Gastrocnemius medialis (tissue), 4 donors: ENCODE measurements at regions not wholly inside any gene's neighbourhood (a gene's known extent, or its start where the extent isn't known, plus 50 kb on each side); places are given as distances from the start of the nearest gene placed in this dataset.
"Not testable (repeated sequence)": the region's sequence is repeated elsewhere in the genome, so short reads cannot be mapped to it uniquely, and the experiment has no call there.

ENCODE experiments used
- ATAC-seq, 2 donors: fragments of 150-250 bp; one replicate each; pipeline ENCODE4 v1.9.1; 2016
- DNase-seq, 2 donors: peaks; one replicate each; pipeline ENCODE4 v3.0.0-alpha.2; 2019
- H3K27ac ChIP-seq, 4 donors: fragments of 200-600 bp; sonication (generic); 1 replicate in 1 of 4; 2 replicates in 3 of 4; pipeline ENCODE4 v1.5.1; 2016 to 2018; ENCODE audit warnings: mild to moderate bottlenecking in 2 of 4, moderate library complexity in 1 of 4
- H3K27me3 ChIP-seq, 3 donors: fragments of 200-600 bp; sonication (generic) in 2 of 3; 1 replicate in 1 of 3; 2 replicates in 2 of 3; pipeline versions ENCODE4 v1.5.1 to v1.6.0; 2016 to 2019; ENCODE audit warnings: mild to moderate bottlenecking in 1 of 3, moderate library complexity in 1 of 3
- H3K36me3 ChIP-seq, 2 donors: fragments of 200-600 bp; sonication (generic) in 1 of 2; one replicate each; pipeline ENCODE4 v1.5.1; 2017 to 2018
- H3K4me1 ChIP-seq, 2 donors: fragments of 200-600 bp; sonication (generic) in 1 of 2; one replicate each; pipeline ENCODE4 v1.5.1; 2016 to 2017; ENCODE audit warnings: mild to moderate bottlenecking in 2 of 2
- H3K4me3 ChIP-seq, 4 donors: fragments of 200-600 bp; sonication (generic) in 3 of 4; 1 replicate in 1 of 4; 2 replicates in 3 of 4; pipeline ENCODE4 v1.5.1; 2016 to 2019; ENCODE audit warnings: mild to moderate bottlenecking in 2 of 4
- H3K9me3 ChIP-seq, 3 donors: fragments of 200-600 bp; sonication (generic) in 2 of 3; 1 replicate in 1 of 3; 2 replicates in 2 of 3; pipeline ENCODE4 v1.5.1; 2016 to 2019
- POLR2A ChIP-seq, 2 donors: fragments of 450-650 bp; IDR thresholded peaks; one replicate each; pipeline ENCODE4 v1.6.1; 2017; ENCODE audit warnings: antibody characterized with exemption in 2 of 2, mild to moderate bottlenecking in 2 of 2, moderate library complexity in 2 of 2
- in situ Hi-C, 4 donors: fragments of 200-750 bp; cut with MboI; loops; one replicate each; pipeline versions ENCODE4 v1.15.0 to v1.8.0; 2017; ENCODE audit warnings: low sequenced_read_pairs in 4 of 4
- intact Hi-C: fragments of 100-400 bp; cut with DNase I; formaldehyde crosslinking; loops from one replicate; pipeline ENCODE4 v1.15.1; 2023; ENCODE audit warnings: low total_unique reads
- TF ChIP-seq, protein P1 (sequence below), 5 experiments: fragments of 450-650 bp in 3 of 5; fragments of 200-600 bp in 2 of 5; sonication (generic) in 2 of 5; IDR thresholded peaks in 4 of 5; conservative IDR thresholded peaks in 1 of 5; 1 replicate in 4 of 5; 2 replicates in 1 of 5; pipeline ENCODE4 v1.5.1; 2016 to 2019; ENCODE audit warnings: antibody characterized with exemption in 5 of 5, mild to moderate bottlenecking in 3 of 5, moderate library complexity in 3 of 5

- no peaks in the 10 kb centered on the region for H3K4me1 ChIP-seq
- no peak for DNase-seq
Observed at GRCh38 chr14:40219032-40219431, 786.8 kb upstream of the FBXO33 start.

DNA sequence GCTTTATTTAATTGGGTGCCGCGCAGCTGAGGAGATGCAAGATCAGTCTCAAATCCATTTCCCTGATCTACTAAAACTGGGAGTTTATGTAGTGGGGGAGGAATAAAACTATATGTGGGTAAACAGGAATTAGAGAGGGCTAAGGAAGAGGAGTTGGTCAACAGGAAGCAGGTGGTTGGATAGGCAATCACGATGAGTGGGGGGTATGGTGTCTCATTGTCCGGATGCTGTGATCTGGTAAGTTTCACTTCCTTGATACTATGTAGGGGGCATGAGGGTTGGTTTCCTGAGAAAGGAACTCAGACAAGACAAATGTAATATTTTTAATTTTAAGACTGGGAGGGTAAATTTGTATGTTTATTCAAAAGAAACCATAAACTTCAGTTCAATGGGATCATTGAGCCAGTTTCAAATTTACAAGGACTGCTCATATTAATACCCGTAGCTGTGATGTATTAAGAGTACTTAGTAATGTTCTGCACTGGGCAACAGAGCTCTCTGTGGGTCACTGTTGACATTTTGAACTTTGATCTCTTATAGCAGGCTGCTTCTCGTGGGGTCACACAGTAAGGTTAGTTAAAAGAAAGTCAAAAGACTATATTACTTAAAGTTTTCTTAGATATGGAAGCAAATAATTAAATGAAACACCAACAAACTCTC lies 786.2 kb upstream of the FBXO33 start:
- TF ChIP-seq, protein P1, sequence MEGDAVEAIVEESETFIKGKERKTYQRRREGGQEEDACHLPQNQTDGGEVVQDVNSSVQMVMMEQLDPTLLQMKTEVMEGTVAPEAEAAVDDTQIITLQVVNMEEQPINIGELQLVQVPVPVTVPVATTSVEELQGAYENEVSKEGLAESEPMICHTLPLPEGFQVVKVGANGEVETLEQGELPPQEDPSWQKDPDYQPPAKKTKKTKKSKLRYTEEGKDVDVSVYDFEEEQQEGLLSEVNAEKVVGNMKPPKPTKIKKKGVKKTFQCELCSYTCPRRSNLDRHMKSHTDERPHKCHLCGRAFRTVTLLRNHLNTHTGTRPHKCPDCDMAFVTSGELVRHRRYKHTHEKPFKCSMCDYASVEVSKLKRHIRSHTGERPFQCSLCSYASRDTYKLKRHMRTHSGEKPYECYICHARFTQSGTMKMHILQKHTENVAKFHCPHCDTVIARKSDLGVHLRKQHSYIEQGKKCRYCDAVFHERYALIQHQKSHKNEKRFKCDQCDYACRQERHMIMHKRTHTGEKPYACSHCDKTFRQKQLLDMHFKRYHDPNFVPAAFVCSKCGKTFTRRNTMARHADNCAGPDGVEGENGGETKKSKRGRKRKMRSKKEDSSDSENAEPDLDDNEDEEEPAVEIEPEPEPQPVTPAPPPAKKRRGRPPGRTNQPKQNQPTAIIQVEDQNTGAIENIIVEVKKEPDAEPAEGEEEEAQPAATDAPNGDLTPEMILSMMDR (IDR thresholded peaks at IDR 0.05 in 4 of 5, conservative IDR thresholded peaks at IDR 0.05 in 1 of 5) = no peak
- no peak for TF ChIP-seq POLR2A (IDR thresholded peaks at IDR 0.05)
- H3K4me3 ChIP-seq = no peak overlapping the region
- DNase-seq (no peak), ATAC-seq (no peak)
- H3K27me3 ChIP-seq = no peaks in the 10 kb centered on the region
- H3K9me3 ChIP-seq = no peaks in the 10 kb centered on the region
- H3K4me1 ChIP-seq = no peaks in the 10 kb centered on the region
- intact Hi-C loops (no loop called here), in situ Hi-C loops (no loop called here)
- H3K27ac ChIP-seq = no peak overlapping the region
- H3K36me3 ChIP-seq = no peaks in the 10 kb centered on the region

More at GRCh38 chr14:40219032-40219431, 786.8 kb upstream of the FBXO33 start:
- intact Hi-C loops = no loop called here
- in situ Hi-C loops = no loop called here
- no peak for ATAC-seq
- Histone ChIP-seq H3K27me3 (no peaks in the 10 kb centered on the region), H3K4me3 (no peak overlapping the region), H3K9me3 (no peaks in the 10 kb centered on the region), H3K36me3 (no peaks in the 10 kb centered on the region), H3K27ac (no peak overlapping the region)
- TF ChIP-seq, protein P1 (IDR thresholded peaks at IDR 0.05 in 4 of 5, conservative IDR thresholded peaks at IDR 0.05 in 1 of 5) = no peak
- no peak for TF ChIP-seq POLR2A (IDR thresholded peaks at IDR 0.05)

DNA sequence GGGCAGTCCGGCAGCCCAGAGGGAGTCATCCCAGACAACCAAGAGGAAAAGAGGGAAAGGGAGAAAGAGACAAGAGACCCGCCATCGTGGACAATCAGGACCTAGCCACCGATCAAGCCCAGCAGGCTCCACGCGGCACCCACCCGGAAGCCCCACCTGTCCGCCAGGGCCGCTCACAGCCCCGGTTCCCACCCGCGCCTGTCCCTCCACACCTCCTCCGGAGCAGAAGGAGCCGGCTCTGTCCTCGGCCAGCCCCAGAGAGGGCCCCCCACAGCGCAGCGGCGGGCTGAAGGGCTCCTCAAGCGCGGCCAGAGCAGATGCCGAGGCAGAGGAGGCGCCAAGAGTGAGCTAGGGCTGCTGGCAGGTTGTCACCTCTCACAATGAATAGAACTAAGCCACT lies 784.7 kb upstream of the FBXO33 start:
- TF ChIP-seq POLR2A (IDR thresholded peaks at IDR 0.05) = no peak
- TF ChIP-seq, protein P1 (IDR thresholded peaks at IDR 0.05 in 4 of 5, conservative IDR thresholded peaks at IDR 0.05 in 1 of 5) = no peak
- Histone ChIP-seq H3K27me3 (no peaks in the 10 kb centered on the region), H3K27ac (no peak overlapping the region), H3K36me3 (no peaks in the 10 kb centered on the region), H3K9me3 (no peaks in the 10 kb centered on the region), H3K4me3 (no peak overlapping the region), H3K4me1 (no peaks in the 10 kb centered on the region)
- no peak for ATAC-seq
- DNase-seq = no peak
- in situ Hi-C loops = no loop called here
- intact Hi-C loops = no loop called here

GRCh38 chr14:40216408-40216807 lies 784.2 kb upstream of the FBXO33 start:
- H3K4me3 ChIP-seq, intact Hi-C loops, DNase-seq, H3K9me3 ChIP-seq, ATAC-seq, H3K36me3 ChIP-seq, H3K27me3 ChIP-seq, in situ Hi-C loops, H3K27ac ChIP-seq, H3K4me1 ChIP-seq: not testable (repeated sequence)

DNA sequence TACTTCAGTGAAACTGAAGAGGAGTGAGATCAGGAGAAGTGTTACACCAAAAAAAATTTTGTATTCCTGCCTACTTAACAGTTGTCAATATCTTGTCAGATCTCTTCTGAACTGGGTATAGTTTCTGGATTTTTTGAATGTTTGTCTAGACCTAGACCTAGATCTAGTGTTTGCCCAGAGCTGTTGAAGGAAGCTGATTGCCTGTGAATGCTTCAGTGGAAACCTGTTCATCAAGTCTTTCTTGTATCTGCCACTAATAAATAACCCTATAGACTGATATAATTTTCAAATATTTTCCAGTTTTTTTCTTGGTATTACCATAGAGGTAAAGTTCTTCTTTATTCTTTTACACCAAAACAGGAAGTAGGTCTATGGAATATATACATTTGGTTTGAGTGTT lies 781.5 kb upstream of the FBXO33 start:
- no peak for DNase-seq
- intact Hi-C loops = no loop called here
- Histone ChIP-seq H3K27ac (no peak overlapping the region), H3K4me3 (no peak overlapping the region), H3K27me3 (no peaks in the 10 kb centered on the region), H3K4me1 (no peaks in the 10 kb centered on the region), H3K36me3 (no peaks in the 10 kb centered on the region), H3K9me3 (no peaks in the 10 kb centered on the region)
- TF ChIP-seq, protein P1 (IDR thresholded peaks at IDR 0.05 in 4 of 5, conservative IDR thresholded peaks at IDR 0.05 in 1 of 5) = no peak
- TF ChIP-seq POLR2A (IDR thresholded peaks at IDR 0.05) = no peak
- in situ Hi-C loops = no loop called here
- no peak for ATAC-seq
